Spleen (tissue), 7 donors: ENCODE measurements at regions not wholly inside any gene's neighbourhood (a gene's known extent, or its start where the extent isn't known, plus 50 kb on each side); places are given as distances from the start of the nearest gene placed in this dataset.

Experiments
- POLR2A ChIP-seq, 3 donors: fragments of 450-650 bp; IDR thresholded peaks; one replicate each; pipeline ENCODE4 v1.5.1; 2017; ENCODE audit warnings: antibody characterized with exemption in 3 of 3, mild to moderate bottlenecking in 1 of 3
- POLR2AphosphoS5 ChIP-seq, 3 donors: sonication (generic); formaldehyde crosslinking; IDR thresholded peaks; one replicate each; pipeline ENCODE4 v1.5.1; 2017; ENCODE audit warnings: antibody characterized with exemption in 3 of 3
- TF ChIP-seq, protein P1 (sequence below), 11 experiments: fragments of 200-600 bp in 7 of 11; fragments of 450-650 bp in 4 of 11; sonication (generic) in 4 of 11; IDR thresholded peaks in 8 of 11; conservative IDR thresholded peaks in 3 of 11; 1 replicate in 7 of 11; 2 replicates in 4 of 11; pipeline versions ENCODE4 v1.4.0 to v1.8.0; 2016 to 2021; ENCODE audit warnings: antibody characterized with exemption in 11 of 11, inconsistent platforms in 4 of 11, mild to moderate bottlenecking in 1 of 11
- donor health status: DM: no; HTN: no; CAD: no; lungs with moderate emphysema.
- donor health status: DM: no; HTN: no; CAD: no.
- donor health status: DM: no; HTN: no; CAD: no.

DNA sequence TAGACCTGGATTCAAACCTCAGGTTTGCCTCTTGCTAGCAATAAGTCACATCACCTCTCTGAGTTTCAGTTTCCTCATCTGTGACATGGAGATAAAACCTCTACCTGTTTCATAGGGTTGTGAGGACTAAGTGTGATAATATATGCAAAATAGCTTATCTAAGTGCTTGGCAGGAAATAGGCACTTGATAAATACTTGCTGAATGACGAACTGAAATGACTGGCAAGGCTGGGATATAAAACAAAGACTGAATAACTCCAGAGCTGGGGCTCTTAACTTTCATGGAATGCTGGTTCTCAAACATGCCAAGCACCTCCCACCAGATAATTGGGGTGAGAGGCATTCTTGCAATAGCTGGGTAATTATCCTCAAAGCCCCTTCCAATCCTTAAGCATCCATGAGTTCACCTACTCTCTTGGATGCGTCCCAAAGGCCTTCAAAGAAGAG is 87.6 kb downstream of the ADRB2 start:
- TF ChIP-seq, protein P1, sequence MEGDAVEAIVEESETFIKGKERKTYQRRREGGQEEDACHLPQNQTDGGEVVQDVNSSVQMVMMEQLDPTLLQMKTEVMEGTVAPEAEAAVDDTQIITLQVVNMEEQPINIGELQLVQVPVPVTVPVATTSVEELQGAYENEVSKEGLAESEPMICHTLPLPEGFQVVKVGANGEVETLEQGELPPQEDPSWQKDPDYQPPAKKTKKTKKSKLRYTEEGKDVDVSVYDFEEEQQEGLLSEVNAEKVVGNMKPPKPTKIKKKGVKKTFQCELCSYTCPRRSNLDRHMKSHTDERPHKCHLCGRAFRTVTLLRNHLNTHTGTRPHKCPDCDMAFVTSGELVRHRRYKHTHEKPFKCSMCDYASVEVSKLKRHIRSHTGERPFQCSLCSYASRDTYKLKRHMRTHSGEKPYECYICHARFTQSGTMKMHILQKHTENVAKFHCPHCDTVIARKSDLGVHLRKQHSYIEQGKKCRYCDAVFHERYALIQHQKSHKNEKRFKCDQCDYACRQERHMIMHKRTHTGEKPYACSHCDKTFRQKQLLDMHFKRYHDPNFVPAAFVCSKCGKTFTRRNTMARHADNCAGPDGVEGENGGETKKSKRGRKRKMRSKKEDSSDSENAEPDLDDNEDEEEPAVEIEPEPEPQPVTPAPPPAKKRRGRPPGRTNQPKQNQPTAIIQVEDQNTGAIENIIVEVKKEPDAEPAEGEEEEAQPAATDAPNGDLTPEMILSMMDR (IDR thresholded peaks at IDR 0.05 in 8 of 11, conservative IDR thresholded peaks at IDR 0.05 in 3 of 11): no peak
- TF ChIP-seq POLR2A (IDR thresholded peaks at IDR 0.05): no peak
- no peak for TF ChIP-seq POLR2AphosphoS5 (IDR thresholded peaks at IDR 0.05)
